Stimulated activated CD4-positive, alpha-beta T cell treated with anti-CD3 and anti-CD28 coated beads, Interleukin-2, amount 100 ng/mL, for 48 hours (primary cell): ENCODE measurements at regions not wholly inside any gene's neighbourhood (a gene's known extent, or its start where the extent isn't known, plus 50 kb on each side); places are given as distances from the start of the nearest gene placed in this dataset.

ENCODE experiments used
- DNase-seq, 2 donors: peaks; one replicate each; pipeline ENCODE4 v3.0.0-alpha.2; 2020

- no peak for DNase-seq
Measured at GRCh38 chr20:22744341-22745193, 160.2 kb upstream of the FOXA2 start.

GRCh38 chr20:22745194-22745500, 160.8 kb upstream of the FOXA2 start:
- no peak for DNase-seq

DNA sequence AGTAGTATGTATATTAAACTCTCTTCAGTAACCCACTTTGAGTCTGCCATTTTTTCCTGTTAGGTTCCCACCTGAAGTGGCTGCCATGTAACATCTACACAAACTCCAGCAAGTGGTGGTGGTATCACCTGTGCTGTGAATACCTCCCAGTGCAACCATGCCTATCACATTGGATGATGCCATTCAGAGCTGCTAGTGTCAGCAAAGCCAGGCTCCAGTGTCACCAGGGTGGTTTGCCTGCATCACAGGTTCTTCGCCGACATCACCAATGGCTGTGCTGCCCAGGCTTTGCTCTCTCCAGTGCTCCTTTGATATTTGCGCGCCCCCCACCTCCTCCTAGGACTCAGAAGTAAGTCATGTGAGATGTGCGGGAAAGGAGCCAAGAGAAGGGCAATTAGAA, 162.6 kb upstream of the FOXA2 start:
- DNase-seq: no peak

DNA sequence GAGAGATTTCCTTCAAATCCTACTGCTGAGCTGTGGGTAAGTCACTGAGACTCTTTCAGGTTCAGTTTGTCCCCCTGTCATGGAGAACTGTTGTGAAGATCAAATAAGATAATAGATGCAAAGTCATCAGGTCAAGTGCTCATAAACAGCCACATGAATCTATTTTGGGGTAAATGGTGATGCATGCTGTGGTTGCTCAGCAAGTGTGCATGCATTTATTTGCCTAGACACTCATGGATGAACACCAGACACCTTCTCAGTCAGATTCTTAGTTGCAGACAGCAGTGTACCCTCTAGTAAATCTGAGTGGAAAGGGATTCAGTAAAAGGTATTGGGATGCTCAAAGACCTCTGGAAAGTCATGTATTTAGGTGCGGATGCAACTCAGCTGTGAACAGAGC, 168.0 kb upstream of the FOXA2 start:
- no peak for DNase-seq

DNA sequence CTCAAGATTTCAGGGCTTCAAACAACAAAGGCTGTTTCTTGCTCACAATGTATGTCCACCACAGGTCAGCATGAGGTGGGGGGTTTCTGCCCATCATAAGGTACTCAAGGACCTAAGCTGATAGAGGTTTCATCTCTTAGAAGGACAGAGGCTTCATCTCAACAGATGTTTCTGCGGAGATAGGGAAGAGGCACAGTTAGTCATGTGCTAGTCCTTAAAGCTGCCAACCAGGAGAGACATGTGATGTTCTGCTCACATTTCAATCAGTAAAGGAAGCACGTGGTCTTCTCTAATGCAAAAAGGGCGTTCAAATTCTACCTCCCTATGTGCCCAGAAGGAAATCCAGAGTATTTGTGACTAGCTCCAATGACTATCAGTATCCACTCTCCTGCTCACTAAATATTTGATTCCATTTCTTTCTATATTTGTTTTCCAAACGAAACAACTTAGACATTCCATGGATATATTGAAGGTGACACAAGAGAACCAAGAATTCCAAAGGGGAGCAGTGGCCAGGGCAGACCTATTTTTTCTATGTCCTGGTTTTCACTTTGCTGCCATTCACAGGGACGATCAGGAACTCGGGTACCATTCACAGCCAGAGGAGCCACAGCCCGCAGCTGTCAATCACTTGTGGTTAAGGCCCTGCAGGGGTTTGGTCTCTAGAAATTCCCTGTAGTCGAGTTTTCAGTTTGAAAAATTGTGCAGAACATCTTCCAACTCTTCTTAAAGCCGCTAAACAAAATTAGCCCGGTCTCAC, 173.2 kb upstream of the FOXA2 start:
- DNase-seq: no peak

- no peak for DNase-seq
Measured at GRCh38 chr20:22758815-22759214, 174.4 kb upstream of the FOXA2 start.

- no peak for DNase-seq
Measured at GRCh38 chr20:22762576-22763256, 178.3 kb upstream of the FOXA2 start.

DNA sequence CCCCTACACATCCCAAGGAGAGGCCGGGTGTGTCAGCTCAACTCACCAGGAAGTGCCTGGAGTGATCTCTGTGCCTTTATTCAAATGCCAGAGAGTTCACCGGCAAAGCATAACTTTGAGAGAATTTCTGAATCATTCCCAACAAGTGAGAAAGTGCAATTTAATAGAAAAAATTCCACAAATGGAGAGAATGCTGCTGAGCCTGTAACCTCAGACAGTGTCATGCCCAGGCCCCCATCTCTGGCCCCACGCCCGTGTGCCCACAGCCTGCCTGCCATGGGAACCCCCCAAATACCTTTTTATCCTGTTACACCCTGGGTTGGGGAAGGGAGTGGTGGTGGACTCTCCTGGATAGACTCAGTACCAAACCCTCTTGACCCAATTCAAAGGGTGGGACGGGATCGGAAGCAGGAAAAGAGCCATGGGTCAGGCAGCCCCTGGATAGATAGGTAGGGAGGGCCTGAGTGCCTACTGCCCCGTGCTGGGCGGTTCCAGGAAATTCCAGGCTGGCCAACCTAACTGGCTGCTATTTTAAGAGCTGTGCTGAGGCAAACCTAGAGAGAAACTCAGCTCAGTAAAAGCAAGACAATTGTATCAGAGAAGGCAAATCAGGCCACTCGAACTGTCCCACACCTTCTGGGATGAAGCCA, 179.0 kb upstream of the FOXA2 start:
- DNase-seq: no peak

- DNase-seq: no peak
Measured at GRCh38 chr20:22768266-22769178, 184.2 kb upstream of the FOXA2 start.

GRCh38 chr20:22770241-22770800, 185.9 kb upstream of the FOXA2 start:
- no peak for DNase-seq

GRCh38 chr20:22771706-22772105, 187.3 kb upstream of the FOXA2 start:
- no peak for DNase-seq

DNA sequence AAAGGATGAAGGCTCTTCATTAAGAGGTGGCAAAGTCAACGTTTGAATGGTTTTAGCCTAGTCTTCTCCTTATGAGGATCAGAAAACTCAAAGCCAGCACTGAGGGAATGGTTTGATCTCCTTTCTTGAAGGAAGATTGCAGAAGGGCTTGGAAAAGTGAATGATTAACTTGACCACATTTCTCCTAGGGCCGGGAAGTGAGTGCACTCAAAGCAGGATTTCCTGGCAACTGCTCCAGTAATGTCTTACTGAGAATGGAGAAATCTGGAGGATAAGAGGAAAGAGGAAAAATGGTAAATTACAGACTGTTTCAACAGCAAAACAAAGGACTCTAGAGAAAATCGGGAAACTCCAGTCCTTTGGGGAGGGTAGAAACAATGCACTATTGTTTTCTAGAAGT, 189.0 kb upstream of the FOXA2 start:
- no peak for DNase-seq

DNA sequence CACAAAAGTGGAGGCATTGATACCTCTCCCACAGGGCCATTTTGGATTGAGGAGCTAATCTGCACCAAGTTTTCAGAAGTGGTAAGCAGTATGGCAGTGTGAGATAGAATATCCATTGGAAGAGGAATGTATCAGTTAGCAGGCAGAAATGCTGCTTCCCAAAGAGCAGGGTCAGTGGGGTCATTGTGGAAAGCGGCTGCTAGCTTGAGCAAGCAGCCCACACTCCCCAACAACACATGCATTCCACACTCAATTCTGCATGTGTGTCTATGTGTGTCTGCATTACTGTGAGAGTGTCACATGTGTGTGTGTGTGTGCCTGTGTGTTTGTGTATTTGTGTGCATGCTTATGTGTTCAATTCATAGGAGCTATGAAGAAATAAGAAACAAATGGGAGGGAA, 190.9 kb upstream of the FOXA2 start:
- no peak for DNase-seq

- no peak for DNase-seq
Measured at GRCh38 chr20:22775671-22776139, 191.3 kb upstream of the FOXA2 start.

GRCh38 chr20:22776369-22776768, 192.0 kb upstream of the FOXA2 start:
- no peak for DNase-seq

DNA sequence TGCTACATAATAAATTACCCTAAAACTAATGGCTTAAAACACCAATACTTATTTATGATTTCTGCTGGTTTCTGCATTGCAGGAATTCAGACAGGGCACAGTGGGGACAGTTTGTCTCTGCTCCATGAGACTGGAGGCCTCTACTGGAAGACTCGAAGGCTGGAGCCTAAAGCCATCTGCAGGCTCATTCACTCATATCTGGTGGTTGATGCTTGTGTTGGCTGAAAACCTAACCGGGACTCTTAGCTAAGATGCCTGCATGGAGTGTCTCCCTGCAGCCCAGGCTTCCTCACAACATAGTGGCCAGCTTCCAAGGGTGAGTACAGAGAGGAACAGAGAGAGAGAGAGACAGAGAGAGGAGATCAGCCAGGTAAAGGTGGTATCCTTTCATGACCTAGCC, 195.5 kb upstream of the FOXA2 start:
- no peak for DNase-seq

GRCh38 chr20:22781869-22782268, 197.5 kb upstream of the FOXA2 start:
- DNase-seq: no peak

GRCh38 chr20:22789676-22790075, 205.3 kb upstream of the FOXA2 start:
- no peak for DNase-seq

DNA sequence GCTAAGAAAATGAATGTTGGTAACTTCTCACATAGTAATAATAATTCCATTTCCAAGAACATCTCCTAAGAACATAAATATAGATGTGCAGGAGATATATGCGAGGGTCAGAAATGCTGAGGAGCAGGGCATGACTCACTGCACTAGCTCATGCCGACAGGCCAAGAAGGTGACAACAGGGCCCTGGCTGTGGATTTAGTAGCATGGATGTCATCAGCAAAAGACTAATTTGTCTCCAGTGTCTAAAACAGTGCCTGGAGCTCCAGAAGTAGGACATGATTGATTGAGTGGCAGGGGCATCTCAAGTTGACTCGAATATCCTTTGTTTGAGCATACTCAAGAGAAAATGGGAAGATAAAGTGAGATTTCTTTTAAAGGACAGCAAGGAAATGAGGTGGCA, 207.0 kb upstream of the FOXA2 start:
- DNase-seq: no peak

GRCh38 chr20:22791877-22792525, 207.6 kb upstream of the FOXA2 start:
- DNase-seq: no peak

- DNase-seq: no peak
Measured at GRCh38 chr20:22794200-22794599, 209.8 kb upstream of the FOXA2 start.
